CD14-positive monocyte (primary cell): ENCODE measurements at regions not wholly inside any gene's neighbourhood (a gene's known extent, or its start where the extent isn't known, plus 50 kb on each side); places are given as distances from the start of the nearest gene placed in this dataset.

ENCODE experiments used
- DNase-seq, 3 donors: peaks; one replicate each; pipeline ENCODE4 v3.0.0-alpha.2; 2011 to 2022
- H2AFZ ChIP-seq: 2 replicates; pipeline ENCODE4 v1.6.0; 2012; ENCODE audit warnings: mild to moderate bottlenecking, low read depth, low read length, inconsistent platforms; ENCODE audit not compliant: insufficient read depth, poor library complexity, severe bottlenecking
- H3K27ac ChIP-seq, 2 donors: 1 replicate in 1 of 2; 2 replicates in 1 of 2; pipeline ENCODE4 v1.5.1; 2012 to 2013; ENCODE audit warnings: low read length in 2 of 2, control low read depth in 1 of 2, inconsistent platforms in 1 of 2, low read depth in 1 of 2, mild to moderate bottlenecking in 1 of 2
- H3K27me3 ChIP-seq, 2 donors: one replicate each; pipeline versions ENCODE4 v1.6.0 to v1.6.1; 2011 to 2013; ENCODE audit warnings: low read length in 2 of 2; ENCODE audit not compliant: control insufficient read depth in 2 of 2, insufficient read depth in 2 of 2
- H3K36me3 ChIP-seq, 2 donors: replicated peaks in 1 of 2; 1 replicate in 1 of 2; 2 replicates in 1 of 2; pipeline versions ENCODE4 v1.5.1 to v1.6.1; 2012 to 2013; ENCODE audit warnings: low read length in 2 of 2, control low read depth in 1 of 2, inconsistent platforms in 1 of 2, mild to moderate bottlenecking in 1 of 2; ENCODE audit not compliant: insufficient read depth in 2 of 2, control insufficient read depth in 1 of 2
- H3K4me1 ChIP-seq, 2 donors: 1 replicate in 1 of 2; 2 replicates in 1 of 2; pipeline versions ENCODE4 v1.5.1 to v1.6.1; 2012 to 2013; ENCODE audit warnings: low read length in 2 of 2, control low read depth in 1 of 2, inconsistent platforms in 1 of 2, mild to moderate bottlenecking in 1 of 2, moderate library complexity in 1 of 2; ENCODE audit not compliant: insufficient read depth in 2 of 2, control insufficient read depth in 1 of 2
- H3K4me2 ChIP-seq: replicated peaks from 2 replicates; pipeline ENCODE3; 2012; ENCODE audit warnings: low read length, moderate library complexity, mild to moderate bottlenecking; ENCODE audit not compliant: poor library complexity, severe bottlenecking; ENCODE audit errors: extremely low read depth
- H3K4me3 ChIP-seq, 3 experiments: fragments of 200-600 bp in 1 of 3; sonication (generic) in 1 of 3; replicated peaks in 1 of 3; 1 replicate in 2 of 3; 2 replicates in 1 of 3; pipeline ENCODE4 v1.5.1; 2011 to 2013; ENCODE audit warnings: low read length in 3 of 3, mild to moderate bottlenecking in 3 of 3, control low read depth in 2 of 3, low read depth in 2 of 3, inconsistent platforms in 1 of 3, moderate library complexity in 1 of 3
- H3K79me2 ChIP-seq: 2 replicates; pipeline ENCODE4 v1.6.0; 2012; ENCODE audit warnings: mild to moderate bottlenecking, control low read depth, inconsistent platforms, low read length, moderate library complexity; ENCODE audit not compliant: insufficient read depth
- H3K9ac ChIP-seq: 2 replicates; pipeline ENCODE4 v1.6.0; 2017; ENCODE audit warnings: low read length, mild to moderate bottlenecking; ENCODE audit not compliant: insufficient read depth, poor library complexity, severe bottlenecking
- H3K9me3 ChIP-seq, 2 donors: replicated peaks in 1 of 2; 1 replicate in 1 of 2; 2 replicates in 1 of 2; pipeline versions ENCODE4 v1.5.1 to v1.6.1; 2012 to 2013; ENCODE audit warnings: low read length in 2 of 2, control low read depth in 1 of 2; ENCODE audit not compliant: control insufficient read depth in 1 of 2, insufficient read depth in 1 of 2
- H4K20me1 ChIP-seq: 2 replicates; pipeline ENCODE4 v1.6.0; 2012; ENCODE audit warnings: mild to moderate bottlenecking, low read length, control low read depth, moderate library complexity; ENCODE audit not compliant: insufficient read depth
- H3K27ac Mint-ChIP-seq, 7 donors: one replicate each; pipeline ENCODE4 v1.8.0; 2020; ENCODE audit warnings: mild to moderate bottlenecking in 7 of 7, mixed read lengths in 7 of 7, moderate library complexity in 6 of 7, inconsistent platforms in 2 of 7
- H3K27me3 Mint-ChIP-seq, 3 donors: one replicate each; pipeline ENCODE4 v1.8.0; 2021 to 2022; ENCODE audit warnings: low read depth in 3 of 3, mild to moderate bottlenecking in 3 of 3, mixed read lengths in 3 of 3, moderate library complexity in 3 of 3, inconsistent platforms in 1 of 3
- H3K36me3 Mint-ChIP-seq, 2 donors: one replicate each; pipeline ENCODE4 v1.8.0; 2020; ENCODE audit warnings: mixed read lengths in 2 of 2, inconsistent platforms in 1 of 2, mild to moderate bottlenecking in 1 of 2
- H3K4me1 Mint-ChIP-seq: one replicate; pipeline ENCODE4 v1.8.0; 2020; ENCODE audit warnings: mild to moderate bottlenecking, mixed read lengths
- H3K4me3 Mint-ChIP-seq, 2 donors: one replicate each; pipeline ENCODE4 v1.8.0; 2020; ENCODE audit warnings: mild to moderate bottlenecking in 2 of 2, mixed read lengths in 2 of 2, moderate library complexity in 1 of 2
- H3K9me3 Mint-ChIP-seq, 7 donors: one replicate each; pipeline ENCODE4 v1.8.0; 2020 to 2022; ENCODE audit warnings: mixed read lengths in 7 of 7, mild to moderate bottlenecking in 6 of 7, moderate library complexity in 6 of 7, inconsistent platforms in 2 of 7
- CTCF ChIP-seq: fragments of 200-600 bp; IDR thresholded peaks from one replicate; pipeline ENCODE4 v1.8.0; 2022; ENCODE audit warnings: antibody characterized with exemption, mild to moderate bottlenecking
- WGBS: methylation state at CpG from one replicate; pipeline ENCODE4 v1.1.5; 2013; ENCODE audit warnings: missing lambda C conversion rate; ENCODE audit not compliant: insufficient coverage; 5-methylcytosine and 5-hydroxymethylcytosine counted together
- intact Hi-C, 2 donors: fragments of 100-400 bp; cut with micrococcal nuclease; formaldehyde crosslinking; loops; one replicate each; pipeline versions ENCODE4 v1.15.0 to v1.15.1; 2023

GRCh38 chr14:99322731-99323599 is 51.0 kb upstream of the BCL11B start:
- WGBS = 79% methylated on average over 20 of the region's 20 CpGs
- no peaks in the 10 kb centered on the region for H3K9me3 Mint-ChIP-seq
- H3K9me3 ChIP-seq = no peaks in the 10 kb centered on the region
- peak overlapping the region in 1 of 7 donors; percentile 25 for H3K27ac Mint-ChIP-seq
- intact Hi-C loops = no loop called here
- H3K9ac ChIP-seq = no peak overlapping the region
- H3K4me3 ChIP-seq = no peak overlapping the region
- H3K4me2 ChIP-seq = no peak overlapping the region
- no peaks in the 10 kb centered on the region for H3K4me1 Mint-ChIP-seq
- H3K79me2 ChIP-seq = no peaks in the 10 kb centered on the region
- no peak for TF ChIP-seq CTCF
- no peak overlapping the region for H3K27ac ChIP-seq
- H3K36me3 ChIP-seq = no peaks in the 10 kb centered on the region
- H3K36me3 Mint-ChIP-seq = no peaks in the 10 kb centered on the region
- no peaks in the 10 kb centered on the region for H4K20me1 ChIP-seq
- no peaks in the 10 kb centered on the region for H3K27me3 ChIP-seq
- no peaks in the 10 kb centered on the region for H3K4me1 ChIP-seq
- H2AFZ ChIP-seq = no peak overlapping the region
- H3K4me3 Mint-ChIP-seq = no peak overlapping the region
- no peak for DNase-seq
- no peaks in the 10 kb centered on the region for H3K27me3 Mint-ChIP-seq

DNA sequence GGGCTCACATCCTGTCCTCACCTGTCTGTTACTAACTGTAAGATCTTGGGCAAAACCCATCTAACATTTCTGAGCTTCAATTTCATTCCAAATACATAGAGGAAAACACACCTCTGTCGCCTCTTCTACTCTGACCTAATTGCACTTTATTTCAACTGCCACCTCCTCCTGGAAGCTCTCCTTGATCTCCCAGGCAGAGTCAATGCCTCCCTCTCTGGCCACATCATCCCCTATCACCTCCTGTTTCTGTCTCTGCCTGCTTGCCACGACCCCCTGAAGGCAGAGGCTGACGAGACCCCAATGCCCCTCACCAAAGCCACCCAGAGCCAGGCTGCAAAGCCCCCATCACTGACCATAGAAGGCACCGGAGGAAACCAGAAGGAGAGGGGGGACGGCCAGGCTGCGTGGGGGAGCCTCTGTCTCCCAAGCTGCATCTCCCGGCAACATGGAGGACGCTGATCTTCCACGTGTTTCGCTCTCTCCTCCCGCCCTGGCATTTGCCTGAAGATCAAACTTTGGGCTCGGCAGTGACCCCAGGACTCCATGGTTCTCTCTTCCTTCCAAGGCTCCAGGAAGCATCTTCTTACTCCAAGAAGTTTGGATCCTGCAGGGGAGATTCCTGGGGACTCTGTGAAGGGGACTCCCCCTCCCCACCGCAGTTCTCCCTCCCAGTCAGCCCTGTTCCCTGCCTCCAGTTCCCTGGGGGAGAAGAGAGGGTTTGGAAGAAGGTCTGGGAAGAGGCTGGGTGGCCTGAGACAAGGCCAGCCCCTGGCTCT is 50.1 kb upstream of the BCL11B start:
- Mint-ChIP-seq H3K27me3 (no peaks in the 10 kb centered on the region), H3K36me3 (no peaks in the 10 kb centered on the region), H3K9me3 (peaks cover 0 to 2% (median 0%) of the 10 kb centered on the region in 7 donors), H3K4me1 (no peaks in the 10 kb centered on the region), H3K27ac (no peak overlapping the region), H3K4me3 (no peak overlapping the region)
- no peaks in the 10 kb centered on the region for H4K20me1 ChIP-seq
- no peaks in the 10 kb centered on the region for H3K4me1 ChIP-seq
- intact Hi-C loops = no loop called here
- WGBS = 73% methylated on average over 9 of the region's 13 CpGs
- no peaks in the 10 kb centered on the region for H3K27me3 ChIP-seq
- no peak overlapping the region for H3K4me3 ChIP-seq
- no peak overlapping the region for H3K27ac ChIP-seq
- no peak overlapping the region for H3K4me2 ChIP-seq
- H3K36me3 ChIP-seq = no peaks in the 10 kb centered on the region
- H3K9me3 ChIP-seq = no peaks in the 10 kb centered on the region
- H3K79me2 ChIP-seq = no peaks in the 10 kb centered on the region
- no peak for TF ChIP-seq CTCF
- H3K9ac ChIP-seq = no peak overlapping the region
- H2AFZ ChIP-seq = no peak overlapping the region
- no peak for DNase-seq
